ENCODE measurements at regions not wholly inside any gene's neighbourhood (a gene's known extent, or its start where the extent isn't known, plus 50 kb on each side); places are given as distances from the start of the nearest gene placed in this dataset.
A peak's percentile ranks its signal among the peaks of the same experiment; 100 is the strongest.

DNA sequence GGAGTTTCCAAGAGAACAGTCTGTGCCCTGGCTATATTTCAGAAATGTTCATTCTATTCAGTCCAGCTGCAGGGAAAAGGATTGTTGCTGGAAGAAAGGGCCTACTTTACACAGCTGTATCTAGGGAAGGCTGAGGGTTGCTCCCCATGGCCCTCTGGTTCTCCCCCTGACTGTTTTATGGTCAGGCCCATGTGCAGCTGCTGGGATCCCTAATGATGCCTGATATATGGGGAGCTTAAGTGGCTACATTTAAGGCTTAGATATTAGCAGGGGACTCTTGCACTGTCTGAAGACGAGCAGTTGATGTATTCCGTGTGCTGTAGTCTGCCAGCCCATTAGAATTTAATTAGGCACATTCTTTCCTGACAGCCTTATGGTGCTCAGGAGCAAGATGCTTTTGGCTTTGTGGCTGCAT is 72.0 kb downstream of the FAM43A start:
- peak; percentile 15 for DNase-seq (ENCODE audit: low read depth)
- no peak overlapping the region for H3K4me3 ChIP-seq (ENCODE audit: low read length)
- TF ChIP-seq, protein P1, sequence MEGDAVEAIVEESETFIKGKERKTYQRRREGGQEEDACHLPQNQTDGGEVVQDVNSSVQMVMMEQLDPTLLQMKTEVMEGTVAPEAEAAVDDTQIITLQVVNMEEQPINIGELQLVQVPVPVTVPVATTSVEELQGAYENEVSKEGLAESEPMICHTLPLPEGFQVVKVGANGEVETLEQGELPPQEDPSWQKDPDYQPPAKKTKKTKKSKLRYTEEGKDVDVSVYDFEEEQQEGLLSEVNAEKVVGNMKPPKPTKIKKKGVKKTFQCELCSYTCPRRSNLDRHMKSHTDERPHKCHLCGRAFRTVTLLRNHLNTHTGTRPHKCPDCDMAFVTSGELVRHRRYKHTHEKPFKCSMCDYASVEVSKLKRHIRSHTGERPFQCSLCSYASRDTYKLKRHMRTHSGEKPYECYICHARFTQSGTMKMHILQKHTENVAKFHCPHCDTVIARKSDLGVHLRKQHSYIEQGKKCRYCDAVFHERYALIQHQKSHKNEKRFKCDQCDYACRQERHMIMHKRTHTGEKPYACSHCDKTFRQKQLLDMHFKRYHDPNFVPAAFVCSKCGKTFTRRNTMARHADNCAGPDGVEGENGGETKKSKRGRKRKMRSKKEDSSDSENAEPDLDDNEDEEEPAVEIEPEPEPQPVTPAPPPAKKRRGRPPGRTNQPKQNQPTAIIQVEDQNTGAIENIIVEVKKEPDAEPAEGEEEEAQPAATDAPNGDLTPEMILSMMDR (conservative IDR thresholded peaks at IDR 0.05; ENCODE audit: low read length): no peak

DNA sequence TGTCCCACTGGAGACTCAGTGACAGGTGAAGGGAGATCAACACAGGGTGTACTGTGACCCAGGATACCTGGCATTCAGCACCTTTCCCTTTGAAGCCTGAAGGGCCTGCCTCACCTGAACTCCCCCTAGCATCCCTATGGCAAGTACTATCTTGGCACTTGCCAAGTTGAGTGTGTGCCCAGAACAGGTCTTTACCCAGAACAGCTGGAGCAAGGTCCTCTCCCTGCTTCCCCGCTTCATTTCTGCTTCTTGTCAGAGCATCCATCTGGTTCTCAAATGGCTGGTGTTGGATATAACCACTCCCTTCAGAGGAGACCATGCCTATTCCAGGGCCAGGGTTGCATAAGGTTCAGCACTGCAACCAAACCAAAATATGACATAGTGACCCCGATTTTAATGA is 73.0 kb downstream of the FAM43A start:
- no peak overlapping the region for H3K4me3 ChIP-seq (ENCODE audit: low read length)
- TF ChIP-seq, protein P1 (conservative IDR thresholded peaks at IDR 0.05; ENCODE audit: low read length): no peak
- DNase-seq (ENCODE audit: low read depth): no peak

DNA sequence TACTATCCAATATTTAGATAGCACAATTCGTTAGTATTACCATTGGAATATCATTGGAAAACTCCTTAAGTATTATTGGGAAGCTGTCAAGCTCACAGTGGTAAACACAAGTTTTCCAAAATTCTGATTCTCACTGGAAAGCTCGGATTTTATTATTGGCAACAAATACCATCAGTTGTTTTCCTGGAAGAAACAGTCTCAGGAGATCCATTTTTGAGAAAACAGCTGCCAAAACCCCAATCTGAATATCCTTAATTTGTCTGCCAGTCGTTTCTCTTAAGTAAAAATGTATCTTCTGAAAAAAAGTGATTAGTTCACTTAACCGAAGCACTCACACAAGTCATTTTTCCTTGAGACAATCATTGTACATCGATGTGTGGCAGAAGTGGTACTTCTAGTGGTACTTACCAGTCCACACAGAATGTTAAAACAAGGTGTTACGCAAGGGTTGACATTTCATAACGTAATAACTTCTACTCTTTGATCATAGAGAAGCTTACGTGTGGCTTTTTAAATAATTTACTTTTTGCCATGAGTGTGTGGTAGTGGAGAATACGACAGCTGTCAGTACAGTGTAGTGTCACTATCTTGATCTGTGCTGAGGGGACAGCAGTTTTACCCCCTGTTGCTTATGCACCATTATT is 74.9 kb downstream of the FAM43A start:
- TF ChIP-seq, protein P1 (conservative IDR thresholded peaks at IDR 0.05; ENCODE audit: low read length): no peak
- DNase-seq (ENCODE audit: low read depth): no peak
- H3K4me3 ChIP-seq (ENCODE audit: low read length): no peak overlapping the region

DNA sequence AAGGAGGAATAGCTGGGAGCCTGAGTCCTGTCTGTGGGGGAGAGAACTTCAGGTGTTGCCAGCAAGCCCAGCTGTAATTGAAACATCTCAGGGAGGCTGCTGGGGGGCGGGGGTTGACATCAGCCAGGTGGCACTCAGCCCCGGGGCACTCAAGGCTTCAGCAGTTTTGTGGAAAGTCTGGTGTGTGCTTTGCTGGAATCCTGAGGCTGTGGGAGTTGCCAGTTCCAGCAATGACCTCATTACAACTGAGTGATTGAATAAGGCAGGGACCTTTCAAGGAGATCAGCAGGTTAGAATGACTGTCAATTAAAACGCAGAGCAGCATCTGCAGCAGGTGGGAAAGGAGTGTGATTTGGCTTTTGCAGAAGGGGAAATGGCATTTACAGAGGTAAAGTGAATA is 75.7 kb downstream of the FAM43A start:
- no peak overlapping the region for H3K4me3 ChIP-seq (ENCODE audit: low read length)
- TF ChIP-seq, protein P1 (conservative IDR thresholded peaks at IDR 0.05; ENCODE audit: low read length): no peak
- no peak for DNase-seq (ENCODE audit: low read depth)

DNA sequence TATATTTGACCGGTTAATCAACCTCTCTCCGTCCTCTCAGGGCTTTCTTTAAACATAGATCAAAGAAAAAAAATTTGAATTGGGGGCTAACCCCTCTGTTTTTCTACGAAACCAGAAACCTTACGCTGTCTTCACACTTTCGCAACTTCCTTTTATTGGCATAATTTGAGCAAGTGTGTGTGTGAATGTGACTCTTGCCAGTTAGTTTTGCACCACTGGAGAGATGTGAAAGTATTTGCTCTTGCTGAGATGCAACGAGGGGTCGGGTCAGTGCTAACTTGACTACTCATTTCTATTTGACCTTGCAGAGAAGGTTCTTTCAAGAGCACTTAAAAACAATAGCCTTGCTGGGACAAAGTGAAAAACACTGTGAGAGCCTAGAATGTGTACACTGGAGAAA is 81.2 kb downstream of the FAM43A start:
- DNase-seq (ENCODE audit: low read depth): no peak
- TF ChIP-seq, protein P1 (conservative IDR thresholded peaks at IDR 0.05; ENCODE audit: low read length): no peak
- H3K4me3 ChIP-seq (ENCODE audit: low read length): no peak overlapping the region

DNA sequence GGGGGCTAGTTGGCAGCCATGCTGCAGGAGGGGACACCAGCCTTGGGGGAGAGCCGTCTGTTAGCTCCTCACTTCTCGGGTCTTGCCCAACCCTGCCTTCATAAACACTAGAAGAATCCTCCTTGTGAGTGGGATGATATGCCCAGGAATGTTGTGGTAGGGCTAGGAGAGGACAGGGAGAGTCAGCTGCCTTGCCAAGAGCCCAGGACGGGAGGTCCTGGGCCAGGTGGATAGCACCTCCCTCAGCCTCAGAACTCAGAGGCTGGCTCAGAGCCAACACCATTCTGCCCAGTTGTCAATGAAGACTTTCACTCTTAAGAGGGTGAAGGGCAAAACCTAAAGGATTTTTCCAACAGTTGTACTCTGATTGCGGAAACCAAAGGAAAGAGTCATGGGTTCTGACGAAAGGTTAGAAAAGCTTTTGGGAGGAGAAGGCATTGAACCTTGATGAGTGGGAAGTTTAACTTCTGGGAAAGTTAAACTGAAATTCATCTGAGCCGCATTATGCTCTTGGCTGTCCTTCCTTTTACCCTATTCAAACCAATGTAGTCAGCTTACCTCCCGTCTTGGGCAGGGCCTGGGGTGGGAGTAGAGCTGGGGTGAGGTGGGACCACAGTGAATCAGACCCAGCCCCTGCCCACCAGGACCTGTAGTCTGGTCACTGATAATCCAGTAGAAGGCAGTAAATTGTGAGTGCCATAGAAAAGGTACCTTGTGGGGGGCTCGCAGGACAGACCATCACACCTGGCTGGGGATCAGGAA is 81.9 kb downstream of the FAM43A start:
- DNase-seq (ENCODE audit: low read depth): no peak
- TF ChIP-seq, protein P1 (conservative IDR thresholded peaks at IDR 0.05; ENCODE audit: low read length): no peak
- no peak overlapping the region for H3K4me3 ChIP-seq (ENCODE audit: low read length)

DNA sequence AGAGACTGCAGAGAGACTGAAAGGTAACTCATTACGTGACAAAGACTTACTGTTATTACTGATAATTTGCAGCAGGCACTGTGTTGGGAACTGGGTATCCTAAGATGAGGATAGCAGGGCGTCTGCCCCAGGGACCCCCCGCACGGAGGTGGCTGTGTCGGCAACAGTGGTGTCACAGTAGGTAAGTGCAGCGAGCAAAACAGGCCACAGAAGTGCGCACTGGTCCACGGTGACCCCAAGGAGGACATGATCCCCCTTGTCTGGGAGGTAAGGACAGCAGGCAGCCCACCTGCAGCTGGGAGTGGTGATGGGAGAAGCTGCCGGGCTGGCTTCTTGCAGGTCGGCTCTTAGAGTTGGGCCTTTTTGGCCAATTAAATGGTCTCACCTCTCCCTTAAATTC is 82.9 kb downstream of the FAM43A start:
- DNase-seq (ENCODE audit: low read depth): no peak
- TF ChIP-seq, protein P1 (conservative IDR thresholded peaks at IDR 0.05; ENCODE audit: low read length): no peak
- H3K4me3 ChIP-seq (ENCODE audit: low read length): peak overlapping the region; percentile 27
